ENCODE measurements at regions not wholly inside any gene's neighbourhood (a gene's known extent, or its start where the extent isn't known, plus 50 kb on each side); places are given as distances from the start of the nearest gene placed in this dataset.

GRCh38 chrX:39372115-39372514 lies 570.9 kb downstream of the MID1IP1 start:
- TF ChIP-seq POLR2A (IDR thresholded peaks at IDR 0.05; ENCODE audit: low read depth, low read length) (no peak), POLR2AphosphoS5 (IDR thresholded peaks at IDR 0.05; ENCODE audit: low read depth, low read length) (no peak), TAF1 (IDR thresholded peaks at IDR 0.05; ENCODE audit: borderline replicate concordance, low read depth, low read length) (no peak)

Data from GM12892 (cell line).